AG10803 (cell line): ENCODE measurements at regions not wholly inside any gene's neighbourhood (a gene's known extent, or its start where the extent isn't known, plus 50 kb on each side); places are given as distances from the start of the nearest gene placed in this dataset.

ENCODE experiments used
- DNase-seq: peaks from one replicate; pipeline ENCODE4 v3.0.0; 2010; ENCODE audit warnings: low read depth
- H3K4me3 ChIP-seq: 2 replicates; pipeline ENCODE4 v1.5.1; 2011; ENCODE audit warnings: mild to moderate bottlenecking, low read length, control low read depth
- TF ChIP-seq, protein P1 (sequence below): conservative IDR thresholded peaks from 2 replicates; pipeline ENCODE4 v1.5.1; 2011; ENCODE audit warnings: mild to moderate bottlenecking, low read length, control low read depth, inconsistent platforms

- no peak overlapping the region for H3K4me3 ChIP-seq
- TF ChIP-seq, protein P1, sequence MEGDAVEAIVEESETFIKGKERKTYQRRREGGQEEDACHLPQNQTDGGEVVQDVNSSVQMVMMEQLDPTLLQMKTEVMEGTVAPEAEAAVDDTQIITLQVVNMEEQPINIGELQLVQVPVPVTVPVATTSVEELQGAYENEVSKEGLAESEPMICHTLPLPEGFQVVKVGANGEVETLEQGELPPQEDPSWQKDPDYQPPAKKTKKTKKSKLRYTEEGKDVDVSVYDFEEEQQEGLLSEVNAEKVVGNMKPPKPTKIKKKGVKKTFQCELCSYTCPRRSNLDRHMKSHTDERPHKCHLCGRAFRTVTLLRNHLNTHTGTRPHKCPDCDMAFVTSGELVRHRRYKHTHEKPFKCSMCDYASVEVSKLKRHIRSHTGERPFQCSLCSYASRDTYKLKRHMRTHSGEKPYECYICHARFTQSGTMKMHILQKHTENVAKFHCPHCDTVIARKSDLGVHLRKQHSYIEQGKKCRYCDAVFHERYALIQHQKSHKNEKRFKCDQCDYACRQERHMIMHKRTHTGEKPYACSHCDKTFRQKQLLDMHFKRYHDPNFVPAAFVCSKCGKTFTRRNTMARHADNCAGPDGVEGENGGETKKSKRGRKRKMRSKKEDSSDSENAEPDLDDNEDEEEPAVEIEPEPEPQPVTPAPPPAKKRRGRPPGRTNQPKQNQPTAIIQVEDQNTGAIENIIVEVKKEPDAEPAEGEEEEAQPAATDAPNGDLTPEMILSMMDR, result no peak
- DNase-seq, result no peak
Measured at GRCh38 chr11:92728628-92729027, 240.8 kb upstream of the MTNR1B start.

- TF ChIP-seq, protein P1, result peak; percentile 56
- no peak overlapping the region for H3K4me3 ChIP-seq
- DNase-seq, result no peak
Measured at GRCh38 chr11:92735039-92735438, 234.4 kb upstream of the MTNR1B start.

DNA sequence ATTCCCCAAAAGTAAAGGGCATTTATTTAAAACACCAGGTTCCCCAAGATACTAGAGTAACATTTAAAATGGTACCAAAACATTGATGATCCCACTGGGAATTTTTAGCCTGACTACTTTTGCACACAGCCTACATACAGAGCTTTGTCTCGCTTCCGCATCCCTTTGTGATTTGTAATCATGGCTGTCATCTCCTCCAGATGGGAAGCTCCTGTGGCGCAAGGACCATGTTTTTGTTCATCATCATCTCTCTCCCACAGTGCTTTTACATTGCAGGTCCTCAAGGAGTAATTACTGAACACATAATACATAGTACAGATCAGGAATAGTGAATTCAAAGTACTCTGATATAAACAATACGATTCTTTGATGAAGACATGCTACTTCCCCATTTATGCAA is 231.2 kb upstream of the MTNR1B start:
- peak; percentile 36 for DNase-seq
- H3K4me3 ChIP-seq, result no peak overlapping the region
- TF ChIP-seq, protein P1, result no peak

DNA sequence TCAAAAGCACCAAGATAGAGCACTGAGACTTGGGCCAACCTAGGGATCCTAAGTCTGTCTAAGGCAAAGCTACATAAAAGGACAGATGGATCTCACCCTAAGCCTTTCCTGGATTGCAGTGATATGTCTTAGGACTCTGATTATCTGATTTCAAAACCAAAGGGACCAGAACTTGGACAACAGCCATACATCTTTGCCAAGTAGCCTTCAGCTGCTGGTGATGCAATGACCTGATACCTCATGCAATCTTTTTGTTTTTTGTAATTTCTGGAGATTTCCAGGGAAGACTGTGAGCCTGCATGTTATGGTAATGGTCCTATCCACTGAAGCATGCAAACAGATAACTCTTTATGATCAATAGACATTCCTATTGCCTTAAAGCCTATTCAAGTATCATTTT is 230.4 kb upstream of the MTNR1B start:
- TF ChIP-seq, protein P1, result no peak
- DNase-seq, result peak; percentile 77
- no peak overlapping the region for H3K4me3 ChIP-seq

GRCh38 chr11:92739491-92739890 is 230.0 kb upstream of the MTNR1B start:
- H3K4me3 ChIP-seq, result no peak overlapping the region
- DNase-seq, result peak; percentile 24
- TF ChIP-seq, protein P1, result no peak

- TF ChIP-seq, protein P1, result no peak
- no peak overlapping the region for H3K4me3 ChIP-seq
- no peak for DNase-seq
Measured at GRCh38 chr11:92740276-92740675, 229.2 kb upstream of the MTNR1B start.

DNA sequence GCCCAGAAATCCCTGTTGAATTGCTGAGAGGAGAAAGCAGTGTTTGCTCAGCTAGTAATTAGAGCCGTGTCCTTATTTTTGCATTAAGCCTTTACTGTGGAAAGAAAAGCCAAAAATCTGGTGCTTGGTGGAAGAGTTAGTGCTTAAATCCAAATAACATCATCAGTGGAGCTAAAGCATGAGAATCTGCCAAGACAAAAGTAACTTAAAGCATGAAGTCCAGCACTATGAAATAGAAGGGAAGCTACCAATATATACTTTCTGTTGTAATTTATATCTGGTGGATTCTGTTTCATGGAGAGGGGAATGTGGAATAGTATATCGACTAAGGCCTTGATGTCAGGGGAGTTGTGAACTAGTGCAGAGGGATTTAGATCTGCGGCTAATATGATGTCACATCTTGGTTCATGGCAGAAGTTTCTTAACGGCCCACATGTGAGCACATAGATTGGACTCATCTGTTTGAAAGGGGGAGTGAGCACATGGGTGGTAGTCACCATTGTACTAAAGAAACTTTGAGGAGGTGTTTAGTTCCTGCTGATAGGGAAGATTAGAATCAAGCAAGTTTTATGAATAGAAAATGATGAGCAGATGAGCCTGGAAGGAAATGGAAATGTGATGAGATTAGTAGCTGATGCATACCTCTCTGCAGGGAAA is 224.4 kb upstream of the MTNR1B start:
- TF ChIP-seq, protein P1, result no peak
- no peak overlapping the region for H3K4me3 ChIP-seq
- no peak for DNase-seq
